ENCODE measurements at regions not wholly inside any gene's neighbourhood (a gene's known extent, or its start where the extent isn't known, plus 50 kb on each side); places are given as distances from the start of the nearest gene placed in this dataset.

- no peak for ATAC-seq
- TF ChIP-seq SNAI2 (CRISPR knock-in tag; IDR thresholded peaks at IDR 0.05) (no peak), ZFP3 (CRISPR knock-in tag; IDR thresholded peaks at IDR 0.05) (no peak), OSR1 (CRISPR knock-in tag; IDR thresholded peaks at IDR 0.05) (no peak), ISL1 (CRISPR knock-in tag; IDR thresholded peaks at IDR 0.05) (no peak), ZNF565 (CRISPR knock-in tag; conservative IDR thresholded peaks at IDR 0.05; ENCODE audit: low read depth) (no peak), TSHZ2 (CRISPR knock-in tag; IDR thresholded peaks at IDR 0.05) (no peak), TCF4 (CRISPR knock-in tag; IDR thresholded peaks at IDR 0.05; ENCODE audit: borderline replicate concordance) (no peak), GLIS3 (CRISPR knock-in tag; IDR thresholded peaks at IDR 0.05) (no peak), CSDC2 (CRISPR knock-in tag; IDR thresholded peaks at IDR 0.05) (no peak), ZC3H10 (CRISPR knock-in tag; IDR thresholded peaks at IDR 0.05) (no peak), PPARA (CRISPR knock-in tag; IDR thresholded peaks at IDR 0.05; ENCODE audit: borderline replicate concordance) (no peak), ZNF70 (CRISPR knock-in tag; IDR thresholded peaks at IDR 0.05) (no peak), ARNTL (CRISPR knock-in tag; IDR thresholded peaks at IDR 0.05; ENCODE audit: borderline replicate concordance, low read depth) (no peak), ESRRG (CRISPR knock-in tag; IDR thresholded peaks at IDR 0.05) (no peak), ZFP30 (CRISPR knock-in tag; IDR thresholded peaks at IDR 0.05) (no peak), CREB5 (CRISPR knock-in tag; IDR thresholded peaks at IDR 0.05; ENCODE audit: low read depth) (no peak)
- TF ChIP-seq, protein P1, sequence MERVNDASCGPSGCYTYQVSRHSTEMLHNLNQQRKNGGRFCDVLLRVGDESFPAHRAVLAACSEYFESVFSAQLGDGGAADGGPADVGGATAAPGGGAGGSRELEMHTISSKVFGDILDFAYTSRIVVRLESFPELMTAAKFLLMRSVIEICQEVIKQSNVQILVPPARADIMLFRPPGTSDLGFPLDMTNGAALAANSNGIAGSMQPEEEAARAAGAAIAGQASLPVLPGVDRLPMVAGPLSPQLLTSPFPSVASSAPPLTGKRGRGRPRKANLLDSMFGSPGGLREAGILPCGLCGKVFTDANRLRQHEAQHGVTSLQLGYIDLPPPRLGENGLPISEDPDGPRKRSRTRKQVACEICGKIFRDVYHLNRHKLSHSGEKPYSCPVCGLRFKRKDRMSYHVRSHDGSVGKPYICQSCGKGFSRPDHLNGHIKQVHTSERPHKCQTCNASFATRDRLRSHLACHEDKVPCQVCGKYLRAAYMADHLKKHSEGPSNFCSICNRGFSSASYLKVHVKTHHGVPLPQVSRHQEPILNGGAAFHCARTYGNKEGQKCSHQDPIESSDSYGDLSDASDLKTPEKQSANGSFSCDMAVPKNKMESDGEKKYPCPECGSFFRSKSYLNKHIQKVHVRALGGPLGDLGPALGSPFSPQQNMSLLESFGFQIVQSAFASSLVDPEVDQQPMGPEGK (CRISPR knock-in tag; IDR thresholded peaks at IDR 0.05; ENCODE audit: borderline replicate concordance), result no peak
- TF ChIP-seq, protein P2, sequence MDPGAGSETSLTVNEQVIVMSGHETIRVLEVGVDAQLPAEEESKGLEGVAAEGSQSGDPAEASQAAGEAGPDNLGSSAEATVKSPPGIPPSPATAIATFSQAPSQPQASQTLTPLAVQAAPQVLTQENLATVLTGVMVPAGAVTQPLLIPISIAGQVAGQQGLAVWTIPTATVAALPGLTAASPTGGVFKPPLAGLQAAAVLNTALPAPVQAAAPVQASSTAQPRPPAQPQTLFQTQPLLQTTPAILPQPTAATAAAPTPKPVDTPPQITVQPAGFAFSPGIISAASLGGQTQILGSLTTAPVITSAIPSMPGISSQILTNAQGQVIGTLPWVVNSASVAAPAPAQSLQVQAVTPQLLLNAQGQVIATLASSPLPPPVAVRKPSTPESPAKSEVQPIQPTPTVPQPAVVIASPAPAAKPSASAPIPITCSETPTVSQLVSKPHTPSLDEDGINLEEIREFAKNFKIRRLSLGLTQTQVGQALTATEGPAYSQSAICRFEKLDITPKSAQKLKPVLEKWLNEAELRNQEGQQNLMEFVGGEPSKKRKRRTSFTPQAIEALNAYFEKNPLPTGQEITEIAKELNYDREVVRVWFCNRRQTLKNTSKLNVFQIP (CRISPR knock-in tag; IDR thresholded peaks at IDR 0.05; ENCODE audit: borderline replicate concordance, low read depth), result no peak
- TF ChIP-seq, protein P3, sequence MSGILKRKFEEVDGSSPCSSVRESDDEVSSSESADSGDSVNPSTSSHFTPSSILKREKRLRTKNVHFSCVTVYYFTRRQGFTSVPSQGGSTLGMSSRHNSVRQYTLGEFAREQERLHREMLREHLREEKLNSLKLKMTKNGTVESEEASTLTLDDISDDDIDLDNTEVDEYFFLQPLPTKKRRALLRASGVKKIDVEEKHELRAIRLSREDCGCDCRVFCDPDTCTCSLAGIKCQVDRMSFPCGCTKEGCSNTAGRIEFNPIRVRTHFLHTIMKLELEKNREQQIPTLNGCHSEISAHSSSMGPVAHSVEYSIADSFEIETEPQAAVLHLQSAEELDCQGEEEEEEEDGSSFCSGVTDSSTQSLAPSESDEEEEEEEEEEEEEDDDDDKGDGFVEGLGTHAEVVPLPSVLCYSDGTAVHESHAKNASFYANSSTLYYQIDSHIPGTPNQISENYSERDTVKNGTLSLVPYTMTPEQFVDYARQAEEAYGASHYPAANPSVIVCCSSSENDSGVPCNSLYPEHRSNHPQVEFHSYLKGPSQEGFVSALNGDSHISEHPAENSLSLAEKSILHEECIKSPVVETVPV (CRISPR knock-in tag; IDR thresholded peaks at IDR 0.05), result no peak
Measured at GRCh38 chr6:47130086-47130485, 88.0 kb upstream of the ADGRF1 start.

DNA sequence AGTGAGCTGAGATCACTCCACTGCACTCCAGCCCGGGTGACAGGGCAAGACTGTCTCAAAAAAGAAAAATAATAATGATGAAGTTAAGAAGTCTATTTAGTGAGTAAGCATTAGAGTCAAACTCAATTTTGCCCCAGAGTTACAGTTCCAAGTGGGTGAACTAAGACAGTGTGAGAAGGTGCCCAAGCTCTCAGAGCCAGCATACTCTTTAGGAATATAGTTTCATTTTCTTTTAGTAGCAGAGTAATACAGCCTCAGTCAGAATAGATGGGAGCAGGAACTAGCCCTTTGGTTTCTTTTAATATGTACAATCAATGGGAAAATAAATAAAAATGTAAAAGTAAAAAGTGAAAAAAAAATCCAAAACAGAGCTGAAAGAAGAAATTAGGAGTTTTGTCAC, 87.0 kb upstream of the ADGRF1 start:
- ATAC-seq, result peak; percentile 53
- TF ChIP-seq SNAI2 (CRISPR knock-in tag; IDR thresholded peaks at IDR 0.05), result no peak

DNA sequence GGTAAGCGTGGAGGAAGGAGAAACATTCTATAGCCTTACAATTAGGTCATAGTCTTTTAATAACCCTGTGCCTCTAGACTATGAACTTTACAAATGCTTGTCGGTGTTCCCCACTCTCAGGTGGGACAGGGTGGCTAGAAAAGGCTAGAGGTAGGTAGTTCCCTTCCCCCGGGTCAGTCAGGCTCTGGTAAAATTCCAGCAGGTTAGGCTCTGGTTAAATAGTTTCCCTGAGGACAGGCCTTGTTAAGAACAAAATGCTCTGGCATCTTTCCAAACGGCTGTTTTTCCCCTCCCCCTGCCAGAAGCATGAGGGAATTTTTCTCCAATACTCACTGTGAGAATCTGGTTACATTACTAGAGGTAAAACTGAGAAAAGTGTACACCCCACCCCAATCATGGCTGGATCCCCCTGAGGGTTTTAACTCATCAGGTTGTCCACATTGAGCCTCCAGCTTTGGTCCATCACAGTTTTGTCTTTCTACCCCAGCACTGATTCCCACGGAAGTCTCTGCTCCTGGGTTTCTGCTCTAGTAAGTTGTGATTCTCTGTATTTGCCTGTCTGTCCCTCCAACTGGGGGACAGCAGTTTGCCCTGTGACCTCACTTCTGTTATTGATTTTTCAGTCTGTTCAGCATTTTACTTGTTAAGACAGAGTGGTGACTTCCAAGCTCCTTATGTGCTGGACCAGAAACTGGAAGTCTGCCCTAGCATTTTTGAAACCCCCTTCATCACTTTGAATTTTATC, 84.7 kb upstream of the ADGRF1 start:
- no peak for ATAC-seq
- TF ChIP-seq SNAI2 (CRISPR knock-in tag; IDR thresholded peaks at IDR 0.05) (no peak), ZFP3 (CRISPR knock-in tag; IDR thresholded peaks at IDR 0.05) (no peak), ZNF70 (CRISPR knock-in tag; IDR thresholded peaks at IDR 0.05) (0 out of 2 replicates have a peak, but pooled peaks have one; percentile 19)

DNA sequence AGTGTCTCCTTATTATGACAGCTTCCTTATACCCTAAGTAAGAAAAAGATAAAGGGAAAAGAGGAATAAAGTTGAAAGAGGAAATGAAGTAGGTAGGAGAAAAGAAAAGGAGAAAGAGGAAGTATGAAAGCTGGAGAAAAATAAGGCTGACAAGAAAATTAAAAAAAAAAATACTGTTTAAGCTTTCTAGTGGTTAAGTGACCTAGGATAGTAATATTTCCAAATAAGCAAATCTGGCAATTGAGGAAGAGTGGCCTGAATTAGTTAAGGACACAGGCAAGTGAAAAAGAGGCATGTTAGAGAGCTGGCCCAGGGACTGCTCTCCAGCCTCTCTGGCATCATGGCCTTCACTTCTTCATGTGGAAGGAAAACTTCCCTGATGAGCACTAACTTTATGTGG, 76.5 kb upstream of the ADGRF1 start:
- no peak for ATAC-seq
- TF ChIP-seq, protein P3 (CRISPR knock-in tag; IDR thresholded peaks at IDR 0.05), result no peak
- TF ChIP-seq GLIS3 (CRISPR knock-in tag; IDR thresholded peaks at IDR 0.05), result no peak
- no peak for TF ChIP-seq ZC3H10 (CRISPR knock-in tag; IDR thresholded peaks at IDR 0.05)
- no peak for TF ChIP-seq ZFP30 (CRISPR knock-in tag; IDR thresholded peaks at IDR 0.05)
- TF ChIP-seq, protein P1 (CRISPR knock-in tag; IDR thresholded peaks at IDR 0.05; ENCODE audit: borderline replicate concordance), result no peak

Measured in SK-N-SH treated with all-trans-retinoic acid at 6 μM for 48 hours (cell line).